ENCODE measurements at regions not wholly inside any gene's neighbourhood (a gene's known extent, or its start where the extent isn't known, plus 50 kb on each side); places are given as distances from the start of the nearest gene placed in this dataset.

GRCh38 chr1:70887936-70888335, 159.7 kb downstream of the PTGER3 start:
- CTCF ChIA-PET, result no interaction called here
- POLR2A ChIA-PET, result no interaction called here
- DNase-seq (ENCODE audit: extremely low spot score), result no peak

GRCh38 chr1:70888722-70889121, 158.9 kb downstream of the PTGER3 start:
- POLR2A ChIA-PET, result no interaction called here
- CTCF ChIA-PET, result no interaction called here
- no peak for TF ChIP-seq FOXM1 (IDR thresholded peaks at IDR 0.05; ENCODE audit: borderline replicate concordance)
- TF ChIP-seq TARDBP (IDR thresholded peaks at IDR 0.05), result no peak
- TF ChIP-seq PKNOX1 (IDR thresholded peaks at IDR 0.05), result no peak
- TF ChIP-seq BHLHE40 (IDR thresholded peaks at IDR 0.05; ENCODE audit: borderline replicate concordance), result no peak
- TF ChIP-seq LEF1 (IDR thresholded peaks at IDR 0.05; ENCODE audit: borderline replicate concordance), result no peak
- DNase-seq (ENCODE audit: extremely low spot score), result no peak

More at GRCh38 chr1:70887936-70888335, 159.7 kb downstream of the PTGER3 start:
- no peak for TF ChIP-seq L3MBTL2 (conservative IDR thresholded peaks at IDR 0.05)
- TF ChIP-seq TARDBP (IDR thresholded peaks at IDR 0.05), result no peak
- TF ChIP-seq FOXA1 (IDR thresholded peaks at IDR 0.05), result no peak
- TF ChIP-seq ELF4 (IDR thresholded peaks at IDR 0.05), result no peak
- TF ChIP-seq PKNOX1 (IDR thresholded peaks at IDR 0.05), result no peak
- TF ChIP-seq ARNT (IDR thresholded peaks at IDR 0.05), result no peak
- TF ChIP-seq LEF1 (IDR thresholded peaks at IDR 0.05; ENCODE audit: borderline replicate concordance), result no peak
- no peak for TF ChIP-seq BHLHE40 (IDR thresholded peaks at IDR 0.05; ENCODE audit: borderline replicate concordance)
- TF ChIP-seq SUZ12 (IDR thresholded peaks at IDR 0.05), result no peak
- TF ChIP-seq CTBP1 (IDR thresholded peaks at IDR 0.05; ENCODE audit: borderline replicate concordance), result no peak
- TF ChIP-seq FOXM1 (IDR thresholded peaks at IDR 0.05; ENCODE audit: borderline replicate concordance), result no peak
- no peak for TF ChIP-seq FOXK2 (IDR thresholded peaks at IDR 0.05)
- no peak for TF ChIP-seq ZNF384 (IDR thresholded peaks at IDR 0.05)
- TF ChIP-seq SP1 (IDR thresholded peaks at IDR 0.05), result no peak
- no peak for TF ChIP-seq NFRKB (IDR thresholded peaks at IDR 0.05)
- no peak for TF ChIP-seq HDGF (IDR thresholded peaks at IDR 0.05; ENCODE audit: borderline replicate concordance)

GRCh38 chr1:70890408-70890807, 157.2 kb downstream of the PTGER3 start:
- no peak for DNase-seq (ENCODE audit: extremely low spot score)
- POLR2A ChIA-PET, result no interaction called here
- no peak for TF ChIP-seq ELF4 (IDR thresholded peaks at IDR 0.05)
- no peak for TF ChIP-seq FOXK2 (IDR thresholded peaks at IDR 0.05)
- TF ChIP-seq BHLHE40 (IDR thresholded peaks at IDR 0.05; ENCODE audit: borderline replicate concordance), result no peak
- TF ChIP-seq CTBP1 (IDR thresholded peaks at IDR 0.05; ENCODE audit: borderline replicate concordance), result no peak
- no peak for TF ChIP-seq FOXA1 (IDR thresholded peaks at IDR 0.05)
- no peak for TF ChIP-seq SP1 (IDR thresholded peaks at IDR 0.05)
- TF ChIP-seq SUZ12 (IDR thresholded peaks at IDR 0.05), result no peak
- TF ChIP-seq TARDBP (IDR thresholded peaks at IDR 0.05), result no peak
- no peak for TF ChIP-seq LEF1 (IDR thresholded peaks at IDR 0.05; ENCODE audit: borderline replicate concordance)
- TF ChIP-seq HDGF (IDR thresholded peaks at IDR 0.05; ENCODE audit: borderline replicate concordance), result no peak
- TF ChIP-seq FOXM1 (IDR thresholded peaks at IDR 0.05; ENCODE audit: borderline replicate concordance), result no peak
- TF ChIP-seq ZNF384 (IDR thresholded peaks at IDR 0.05), result no peak
- no peak for TF ChIP-seq NFRKB (IDR thresholded peaks at IDR 0.05)
- TF ChIP-seq L3MBTL2 (conservative IDR thresholded peaks at IDR 0.05), result no peak
- TF ChIP-seq ARNT (IDR thresholded peaks at IDR 0.05), result no peak
- TF ChIP-seq PKNOX1 (IDR thresholded peaks at IDR 0.05), result no peak
- CTCF ChIA-PET, result no interaction called here

- CTCF ChIA-PET, result interaction anchor here (0.6 kb wide), 1 partner anchor 19 kb away, joined by 3 read pairs; no protein-coding TSS in a partner anchor
- POLR2A ChIA-PET, result no interaction called here
- TF ChIP-seq HDGF (IDR thresholded peaks at IDR 0.05; ENCODE audit: borderline replicate concordance) (no peak), ARNT (IDR thresholded peaks at IDR 0.05) (no peak), FOXA1 (IDR thresholded peaks at IDR 0.05) (no peak), LEF1 (IDR thresholded peaks at IDR 0.05; ENCODE audit: borderline replicate concordance) (no peak), FOXK2 (IDR thresholded peaks at IDR 0.05) (no peak), FOXM1 (IDR thresholded peaks at IDR 0.05; ENCODE audit: borderline replicate concordance) (no peak), L3MBTL2 (conservative IDR thresholded peaks at IDR 0.05) (no peak), CTBP1 (IDR thresholded peaks at IDR 0.05; ENCODE audit: borderline replicate concordance) (no peak), SP1 (IDR thresholded peaks at IDR 0.05) (no peak), BHLHE40 (IDR thresholded peaks at IDR 0.05; ENCODE audit: borderline replicate concordance) (no peak), PKNOX1 (IDR thresholded peaks at IDR 0.05) (no peak), ELF4 (IDR thresholded peaks at IDR 0.05) (no peak), NFRKB (IDR thresholded peaks at IDR 0.05) (no peak), TARDBP (IDR thresholded peaks at IDR 0.05) (no peak), ZNF384 (IDR thresholded peaks at IDR 0.05) (no peak), SUZ12 (IDR thresholded peaks at IDR 0.05) (no peak)
- DNase-seq (ENCODE audit: extremely low spot score), result no peak
Measured at GRCh38 chr1:70891051-70891843, 156.4 kb downstream of the PTGER3 start.

GRCh38 chr1:70892140-70892539, 155.5 kb downstream of the PTGER3 start:
- ChIA-PET POLR2A (no interaction called here), CTCF (no interaction called here)
- DNase-seq (ENCODE audit: extremely low spot score), result no peak
- TF ChIP-seq ARNT (IDR thresholded peaks at IDR 0.05), result no peak
- TF ChIP-seq TARDBP (IDR thresholded peaks at IDR 0.05), result no peak
- TF ChIP-seq SP1 (IDR thresholded peaks at IDR 0.05), result no peak
- no peak for TF ChIP-seq FOXK2 (IDR thresholded peaks at IDR 0.05)
- no peak for TF ChIP-seq CTBP1 (IDR thresholded peaks at IDR 0.05; ENCODE audit: borderline replicate concordance)

All from HEK293T (cell line).